ENCODE measurements at regions not wholly inside any gene's neighbourhood (a gene's known extent, or its start where the extent isn't known, plus 50 kb on each side); places are given as distances from the start of the nearest gene placed in this dataset.

GRCh38 chr2:239461291-239462190 is 60.7 kb upstream of the HDAC4 start:
- TF ChIP-seq GATA3 (IDR thresholded peaks at IDR 0.05; ENCODE audit: low read depth, low read length): no peak
- TF ChIP-seq GATA2 (IDR thresholded peaks at IDR 0.05; ENCODE audit: low read depth, low read length): no peak

- TF ChIP-seq GATA3 (IDR thresholded peaks at IDR 0.05; ENCODE audit: low read depth, low read length) (no peak), GATA2 (IDR thresholded peaks at IDR 0.05; ENCODE audit: low read depth, low read length) (no peak)
These were observed 60.0 kb upstream of the HDAC4 start for GRCh38 chr2:239460780-239461179.

- no peak for TF ChIP-seq GATA3 (IDR thresholded peaks at IDR 0.05; ENCODE audit: low read depth, low read length)
- no peak for TF ChIP-seq GATA2 (IDR thresholded peaks at IDR 0.05; ENCODE audit: low read depth, low read length)
These were observed 58.8 kb upstream of the HDAC4 start for GRCh38 chr2:239459606-239460005.

- TF ChIP-seq GATA2 (IDR thresholded peaks at IDR 0.05; ENCODE audit: low read depth, low read length): no peak
- no peak for TF ChIP-seq GATA3 (IDR thresholded peaks at IDR 0.05; ENCODE audit: low read depth, low read length)
These were observed 58.2 kb upstream of the HDAC4 start for GRCh38 chr2:239459056-239459455.

- TF ChIP-seq GATA3 (IDR thresholded peaks at IDR 0.05; ENCODE audit: low read depth, low read length) (no peak), GATA2 (IDR thresholded peaks at IDR 0.05; ENCODE audit: low read depth, low read length) (no peak)
These were observed 57.0 kb upstream of the HDAC4 start for GRCh38 chr2:239457586-239458445.

GRCh38 chr2:239456940-239457339 is 56.1 kb upstream of the HDAC4 start:
- no peak for TF ChIP-seq GATA3 (IDR thresholded peaks at IDR 0.05; ENCODE audit: low read depth, low read length)
- TF ChIP-seq GATA2 (IDR thresholded peaks at IDR 0.05; ENCODE audit: low read depth, low read length): no peak

GRCh38 chr2:239455436-239456203 is 54.8 kb upstream of the HDAC4 start:
- TF ChIP-seq GATA2 (IDR thresholded peaks at IDR 0.05; ENCODE audit: low read depth, low read length) (no peak), GATA3 (IDR thresholded peaks at IDR 0.05; ENCODE audit: low read depth, low read length) (no peak)

- TF ChIP-seq GATA3 (IDR thresholded peaks at IDR 0.05; ENCODE audit: low read depth, low read length) (no peak), GATA2 (IDR thresholded peaks at IDR 0.05; ENCODE audit: low read depth, low read length) (no peak)
These were observed 53.7 kb upstream of the HDAC4 start for GRCh38 chr2:239454507-239454906.

All from SH-SY5Y (cell line).